SK-N-SH treated with all-trans-retinoic acid at 6 μM for 48 hours (cell line): ENCODE measurements at regions not wholly inside any gene's neighbourhood (a gene's known extent, or its start where the extent isn't known, plus 50 kb on each side); places are given as distances from the start of the nearest gene placed in this dataset.

Experiments
- ATAC-seq: fragments of 200-7000 bp; cut with Tn5 transposase; 3 replicates; pipeline ENCODE4 v1.9.1; 2020; ENCODE audit warnings: mild to moderate bottlenecking, moderate library complexity
- ARNTL ChIP-seq: fragments of 450-650 bp; formaldehyde crosslinking; IDR thresholded peaks from 2 replicates; pipeline ENCODE4 v1.5.0; 2020; ENCODE audit warnings: low read depth, mild to moderate bottlenecking, moderate library complexity, borderline replicate concordance
- BACH2 ChIP-seq: fragments of 250-450 bp; sonication (Bioruptor Pico); IDR thresholded peaks from 2 replicates; pipeline ENCODE4 v1.9.0; 2021; ENCODE audit warnings: mild to moderate bottlenecking, borderline replicate concordance
- CSDC2 ChIP-seq: fragments of 250-450 bp; sonication (Bioruptor Pico); IDR thresholded peaks from 2 replicates; pipeline ENCODE4 v1.5.0; 2020; ENCODE audit warnings: mild to moderate bottlenecking, moderate library complexity
- ESRRG ChIP-seq: fragments of 250-450 bp; sonication (Bioruptor Pico); IDR thresholded peaks from 2 replicates; pipeline ENCODE4 v1.6.1; 2021; ENCODE audit warnings: mild to moderate bottlenecking
- GLIS3 ChIP-seq: fragments of 250-450 bp; sonication (Bioruptor Pico); IDR thresholded peaks from 2 replicates; pipeline ENCODE4 v1.5.0; 2020; ENCODE audit warnings: mild to moderate bottlenecking, moderate library complexity
- ISL1 ChIP-seq: fragments of 250-450 bp; sonication (Bioruptor Pico); IDR thresholded peaks from 2 replicates; pipeline ENCODE4 v2.1.2; 2022; ENCODE audit warnings: mild to moderate bottlenecking, moderate library complexity
- PATZ1 ChIP-seq: fragments of 250-450 bp; sonication (Bioruptor Pico); IDR thresholded peaks from 2 replicates; pipeline ENCODE4 v1.8.0; 2020; ENCODE audit warnings: mild to moderate bottlenecking, moderate library complexity, borderline replicate concordance
- POU6F1 ChIP-seq: fragments of 250-450 bp; sonication (Bioruptor Pico); IDR thresholded peaks from 2 replicates; pipeline ENCODE4 v1.8.0; 2021; ENCODE audit warnings: low read depth, mild to moderate bottlenecking, moderate library complexity, borderline replicate concordance
- PPARA ChIP-seq: fragments of 250-450 bp; sonication (Bioruptor Pico); IDR thresholded peaks from 2 replicates; pipeline ENCODE4 v1.5.0; 2020; ENCODE audit warnings: mild to moderate bottlenecking, borderline replicate concordance
- RARB ChIP-seq: fragments of 250-450 bp; sonication (Bioruptor Pico); IDR thresholded peaks from 2 replicates; pipeline ENCODE4 v1.8.0; 2021; ENCODE audit warnings: mild to moderate bottlenecking, moderate library complexity
- SNAI2 ChIP-seq: fragments of 250-450 bp; sonication (Bioruptor Pico); IDR thresholded peaks from 2 replicates; pipeline ENCODE4 v1.5.0; 2020; ENCODE audit warnings: mild to moderate bottlenecking, moderate library complexity
- TCF4 ChIP-seq: fragments of 250-450 bp; sonication (Bioruptor Pico); IDR thresholded peaks from 2 replicates; pipeline ENCODE4 v1.8.0; 2021; ENCODE audit warnings: mild to moderate bottlenecking, moderate library complexity, borderline replicate concordance
- TOX ChIP-seq: fragments of 250-450 bp; sonication (Bioruptor Pico); IDR thresholded peaks from 2 replicates; pipeline ENCODE4 v1.8.0; 2021; ENCODE audit warnings: mild to moderate bottlenecking, moderate library complexity, borderline replicate concordance
- TSHZ2 ChIP-seq: fragments of 250-450 bp; sonication (Bioruptor Pico); IDR thresholded peaks from 2 replicates; pipeline ENCODE4 v1.5.0; 2020; ENCODE audit warnings: mild to moderate bottlenecking, moderate library complexity
- ZC3H10 ChIP-seq: fragments of 250-450 bp; sonication (Bioruptor Pico); IDR thresholded peaks from 2 replicates; pipeline ENCODE4 v1.5.1; 2021; ENCODE audit warnings: mild to moderate bottlenecking, moderate library complexity
- ZFP3 ChIP-seq: fragments of 250-450 bp; sonication (Bioruptor Pico); IDR thresholded peaks from 2 replicates; pipeline ENCODE4 v1.5.0; 2020; ENCODE audit warnings: mild to moderate bottlenecking, moderate library complexity
- ZFP30 ChIP-seq: fragments of 450-650 bp; formaldehyde crosslinking; IDR thresholded peaks from 2 replicates; pipeline ENCODE4 v1.5.0; 2022; ENCODE audit warnings: mild to moderate bottlenecking, moderate library complexity
- ZNF565 ChIP-seq: fragments of 450-650 bp; formaldehyde crosslinking; conservative IDR thresholded peaks from 2 replicates; pipeline ENCODE4 v1.5.0; 2020; ENCODE audit warnings: low read depth, mild to moderate bottlenecking, moderate library complexity
- ZNF70 ChIP-seq: fragments of 450-650 bp; formaldehyde crosslinking; IDR thresholded peaks from 2 replicates; pipeline ENCODE4 v1.5.0; 2020; ENCODE audit warnings: mild to moderate bottlenecking, moderate library complexity
- ZNF8 ChIP-seq: fragments of 450-650 bp; formaldehyde crosslinking; IDR thresholded peaks from 2 replicates; pipeline ENCODE4 v1.5.0; 2020; ENCODE audit warnings: mild to moderate bottlenecking, moderate library complexity
- TF ChIP-seq, protein P1 (sequence below): fragments of 250-450 bp; sonication (Bioruptor Pico); IDR thresholded peaks from 2 replicates; pipeline ENCODE4 v1.5.1; 2020; ENCODE audit warnings: low read depth, mild to moderate bottlenecking, moderate library complexity

DNA sequence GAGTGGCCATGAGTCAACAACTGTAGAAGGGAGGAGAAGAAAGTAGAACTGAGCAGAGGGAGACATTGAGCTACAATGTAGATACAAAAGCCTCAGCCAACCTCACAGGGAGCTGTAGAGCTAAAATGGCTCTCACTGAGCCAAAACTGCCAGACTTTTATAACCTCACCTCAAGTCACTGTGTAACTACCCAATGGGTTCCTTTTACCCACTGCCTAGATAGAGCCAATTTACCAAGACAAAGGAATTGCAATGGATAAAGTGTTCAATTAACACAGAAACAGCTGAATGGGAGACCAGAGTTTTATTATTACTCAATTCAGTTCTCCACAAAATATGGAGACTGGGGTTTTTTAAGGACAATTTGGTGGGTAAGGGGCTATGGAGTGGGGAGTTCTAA is 938.9 kb upstream of the GRIA3 start (continued):
- TF ChIP-seq, protein P1, sequence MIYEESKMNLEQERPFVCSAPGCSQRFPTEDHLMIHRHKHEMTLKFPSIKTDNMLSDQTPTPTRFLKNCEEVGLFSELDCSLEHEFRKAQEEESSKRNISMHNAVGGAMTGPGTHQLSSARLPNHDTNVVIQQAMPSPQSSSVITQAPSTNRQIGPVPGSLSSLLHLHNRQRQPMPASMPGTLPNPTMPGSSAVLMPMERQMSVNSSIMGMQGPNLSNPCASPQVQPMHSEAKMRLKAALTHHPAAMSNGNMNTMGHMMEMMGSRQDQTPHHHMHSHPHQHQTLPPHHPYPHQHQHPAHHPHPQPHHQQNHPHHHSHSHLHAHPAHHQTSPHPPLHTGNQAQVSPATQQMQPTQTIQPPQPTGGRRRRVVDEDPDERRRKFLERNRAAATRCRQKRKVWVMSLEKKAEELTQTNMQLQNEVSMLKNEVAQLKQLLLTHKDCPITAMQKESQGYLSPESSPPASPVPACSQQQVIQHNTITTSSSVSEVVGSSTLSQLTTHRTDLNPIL (CRISPR knock-in tag), result no peak
- TF ChIP-seq CSDC2 (CRISPR knock-in tag) (no peak), ARNTL (CRISPR knock-in tag) (no peak), RARB (CRISPR knock-in tag) (no peak), ZFP3 (CRISPR knock-in tag) (no peak), POU6F1 (no peak), BACH2 (CRISPR knock-in tag) (no peak), ZNF70 (CRISPR knock-in tag) (no peak), TOX (CRISPR knock-in tag) (no peak), SNAI2 (CRISPR knock-in tag) (no peak)
- TF ChIP-seq, all 23 proteins: peak for 0

GRCh38 chrX:122245943-122246342 is 938.1 kb upstream of the GRIA3 start:
- TF ChIP-seq TCF4, result no peak
- ATAC-seq, result no peak

GRCh38 chrX:122246937-122247336 is 937.1 kb upstream of the GRIA3 start:
- no peak for ATAC-seq
- TF ChIP-seq TCF4 (no peak), ZFP30 (CRISPR knock-in tag) (no peak), GLIS3 (CRISPR knock-in tag) (no peak)

- no peak for ATAC-seq
- TF ChIP-seq BACH2 (CRISPR knock-in tag) (no peak), PPARA (no peak), PATZ1 (CRISPR knock-in tag) (no peak), POU6F1 (no peak), ZNF8 (CRISPR knock-in tag) (no peak), RARB (CRISPR knock-in tag) (no peak), TCF4 (no peak), ZC3H10 (CRISPR knock-in tag) (no peak)
- TF ChIP-seq, protein P1 (CRISPR knock-in tag), result no peak
- TF ChIP-seq, all 23 proteins: peak for 0
Observed at GRCh38 chrX:122248681-122249080, 935.4 kb upstream of the GRIA3 start.

- no peak for TF ChIP-seq ZC3H10 (CRISPR knock-in tag)
- TF ChIP-seq ZNF565, result no peak
- no peak for TF ChIP-seq ESRRG
- TF ChIP-seq ZNF70 (CRISPR knock-in tag), result no peak
- no peak for TF ChIP-seq TSHZ2 (CRISPR knock-in tag)
- no peak for TF ChIP-seq ISL1 (CRISPR knock-in tag)
- TF ChIP-seq BACH2 (CRISPR knock-in tag), result no peak
- no peak for TF ChIP-seq GLIS3 (CRISPR knock-in tag)
- ATAC-seq, result no peak
Observed at GRCh38 chrX:122252454-122252853, 931.6 kb upstream of the GRIA3 start.
